ENCODE measurements at regions not wholly inside any gene's neighbourhood (a gene's known extent, or its start where the extent isn't known, plus 50 kb on each side); places are given as distances from the start of the nearest gene placed in this dataset.

GRCh38 chr3:59580996-59581395 lies 531.2 kb upstream of the CFAP20DC start:
- no peak for DNase-seq

GRCh38 chr3:59580499-59580898 lies 530.7 kb upstream of the CFAP20DC start:
- no peak for DNase-seq

- no peak for DNase-seq
These were observed 528.3 kb upstream of the CFAP20DC start for GRCh38 chr3:59578129-59578528.

- no peak for DNase-seq
These were observed 526.8 kb upstream of the CFAP20DC start for GRCh38 chr3:59576606-59577005.

GRCh38 chr3:59575113-59576001 lies 525.5 kb upstream of the CFAP20DC start:
- peak; percentile 75 for DNase-seq

GRCh38 chr3:59573911-59574310 lies 524.1 kb upstream of the CFAP20DC start:
- DNase-seq, result no peak

GRCh38 chr3:59572106-59572505 lies 522.3 kb upstream of the CFAP20DC start:
- DNase-seq, result no peak

GRCh38 chr3:59570806-59571205 lies 521.0 kb upstream of the CFAP20DC start:
- DNase-seq, result no peak

GRCh38 chr3:59567661-59568060 lies 517.8 kb upstream of the CFAP20DC start:
- no peak for DNase-seq

GRCh38 chr3:59566481-59566975 lies 516.7 kb upstream of the CFAP20DC start:
- peak; percentile 20 for DNase-seq

GRCh38 chr3:59565125-59565524 lies 515.3 kb upstream of the CFAP20DC start:
- DNase-seq, result no peak

GRCh38 chr3:59563966-59564365 lies 514.1 kb upstream of the CFAP20DC start:
- DNase-seq, result no peak

- DNase-seq, result no peak
These were observed 513.3 kb upstream of the CFAP20DC start for GRCh38 chr3:59563072-59563605.

GRCh38 chr3:59559721-59560435 lies 510.1 kb upstream of the CFAP20DC start:
- no peak for DNase-seq

- DNase-seq, result no peak
These were observed 509.3 kb upstream of the CFAP20DC start for GRCh38 chr3:59558906-59559720.

- no peak for DNase-seq
These were observed 505.9 kb upstream of the CFAP20DC start for GRCh38 chr3:59555593-59556315.

- DNase-seq, result no peak
These were observed 503.3 kb upstream of the CFAP20DC start for GRCh38 chr3:59553076-59553475.

GRCh38 chr3:59551834-59552233 lies 502.0 kb upstream of the CFAP20DC start:
- no peak for DNase-seq

GRCh38 chr3:59549962-59550361 lies 500.1 kb upstream of the CFAP20DC start:
- DNase-seq, result no peak

GRCh38 chr3:59547874-59548273 lies 498.0 kb upstream of the CFAP20DC start:
- no peak for DNase-seq

GRCh38 chr3:59546522-59546921 lies 496.7 kb upstream of the CFAP20DC start:
- DNase-seq, result no peak
